DND-41 (cell line): ENCODE measurements at regions not wholly inside any gene's neighbourhood (a gene's known extent, or its start where the extent isn't known, plus 50 kb on each side); places are given as distances from the start of the nearest gene placed in this dataset.

Experiments used
- CTCF ChIP-seq: IDR thresholded peaks from 2 replicates; pipeline ENCODE4 v1.5.1; 2012; ENCODE audit warnings: borderline replicate concordance, low read length, moderate library complexity, mild to moderate bottlenecking; ENCODE audit not compliant: poor library complexity, severe bottlenecking; ENCODE audit errors: extremely low read depth
- EZH2 ChIP-seq: IDR thresholded peaks from 3 replicates; pipeline ENCODE4 v1.6.1; 2012; ENCODE audit warnings: borderline replicate concordance, low read depth, mild to moderate bottlenecking, moderate library complexity, low read length, inconsistent platforms; ENCODE audit not compliant: severe bottlenecking

GRCh38 chr18:73189718-73190117, 321.9 kb upstream of the NETO1 start:
- TF ChIP-seq CTCF = no peak
- TF ChIP-seq EZH2 = no peak
